Fibroblast of pulmonary artery (primary cell): ENCODE measurements at regions not wholly inside any gene's neighbourhood (a gene's known extent, or its start where the extent isn't known, plus 50 kb on each side); places are given as distances from the start of the nearest gene placed in this dataset.

ENCODE experiments used
- DNase-seq: peaks from one replicate; pipeline ENCODE4 v3.0.0-alpha.2; 2010; ENCODE audit warnings: low read depth
- H3K4me3 ChIP-seq: replicated peaks from 2 replicates; pipeline ENCODE4 v1.5.1; 2011; ENCODE audit warnings: low read depth, mild to moderate bottlenecking, control low read depth, low read length, moderate library complexity
- CTCF ChIP-seq: IDR thresholded peaks from 2 replicates; pipeline ENCODE4 v1.5.1; 2011; ENCODE audit warnings: mild to moderate bottlenecking, control low read depth, low read length, inconsistent platforms; ENCODE audit errors: missing control alignments

GRCh38 chr5:171623107-171623506 is 162.5 kb upstream of the SMIM23 start:
- H3K4me3 ChIP-seq: no peak overlapping the region
- no peak for TF ChIP-seq CTCF
- no peak for DNase-seq

GRCh38 chr5:171623551-171624097 is 162.0 kb upstream of the SMIM23 start:
- H3K4me3 ChIP-seq: no peak overlapping the region
- no peak for DNase-seq
- TF ChIP-seq CTCF: no peak

- H3K4me3 ChIP-seq: no peak overlapping the region
- TF ChIP-seq CTCF: no peak
- DNase-seq: no peak
Observed at GRCh38 chr5:171624396-171624795, 161.2 kb upstream of the SMIM23 start.

GRCh38 chr5:171625646-171626045 is 160.0 kb upstream of the SMIM23 start:
- DNase-seq: no peak
- H3K4me3 ChIP-seq: no peak overlapping the region
- TF ChIP-seq CTCF: no peak

GRCh38 chr5:171627936-171628632 is 157.5 kb upstream of the SMIM23 start:
- H3K4me3 ChIP-seq: no peak overlapping the region
- DNase-seq: no peak
- no peak for TF ChIP-seq CTCF

- no peak overlapping the region for H3K4me3 ChIP-seq
- DNase-seq: no peak
- no peak for TF ChIP-seq CTCF
Observed at GRCh38 chr5:171628633-171628974, 157.0 kb upstream of the SMIM23 start.

GRCh38 chr5:171629221-171629620 is 156.4 kb upstream of the SMIM23 start:
- no peak for DNase-seq

More at GRCh38 chr5:171629221-171629620, 156.4 kb upstream of the SMIM23 start:
- TF ChIP-seq CTCF: no peak
- H3K4me3 ChIP-seq: no peak overlapping the region
